SK-N-SH treated with all-trans-retinoic acid at 6 μM for 48 hours (cell line): ENCODE measurements at regions not wholly inside any gene's neighbourhood (a gene's known extent, or its start where the extent isn't known, plus 50 kb on each side); places are given as distances from the start of the nearest gene placed in this dataset.

Experiments
- BACH2 ChIP-seq: fragments of 250-450 bp; sonication (Bioruptor Pico); IDR thresholded peaks from 2 replicates; pipeline ENCODE4 v1.9.0; 2021; ENCODE audit warnings: mild to moderate bottlenecking, borderline replicate concordance
- CREB5 ChIP-seq: fragments of 250-450 bp; sonication (Bioruptor Pico); IDR thresholded peaks from 2 replicates; pipeline ENCODE4 v1.5.1; 2020; ENCODE audit warnings: low read depth, mild to moderate bottlenecking, moderate library complexity
- CSDC2 ChIP-seq: fragments of 250-450 bp; sonication (Bioruptor Pico); IDR thresholded peaks from 2 replicates; pipeline ENCODE4 v1.5.0; 2020; ENCODE audit warnings: mild to moderate bottlenecking, moderate library complexity
- ISL1 ChIP-seq: fragments of 250-450 bp; sonication (Bioruptor Pico); IDR thresholded peaks from 2 replicates; pipeline ENCODE4 v2.1.2; 2022; ENCODE audit warnings: mild to moderate bottlenecking, moderate library complexity
- PATZ1 ChIP-seq: fragments of 250-450 bp; sonication (Bioruptor Pico); IDR thresholded peaks from 2 replicates; pipeline ENCODE4 v1.8.0; 2020; ENCODE audit warnings: mild to moderate bottlenecking, moderate library complexity, borderline replicate concordance
- ZFP30 ChIP-seq: fragments of 450-650 bp; formaldehyde crosslinking; IDR thresholded peaks from 2 replicates; pipeline ENCODE4 v1.5.0; 2022; ENCODE audit warnings: mild to moderate bottlenecking, moderate library complexity

- TF ChIP-seq PATZ1, result no peak
- TF ChIP-seq ZFP30, result no peak
- no peak for TF ChIP-seq CSDC2
- no peak for TF ChIP-seq CREB5 (CRISPR knock-in tag)
- no peak for TF ChIP-seq BACH2 (CRISPR knock-in tag)
- TF ChIP-seq ISL1 (CRISPR knock-in tag), result no peak
Measured at GRCh38 chr11:92554688-92555087, 330.1 kb downstream of the FAT3 start.
